Ishikawa (cell line): ENCODE measurements at regions not wholly inside any gene's neighbourhood (a gene's known extent, or its start where the extent isn't known, plus 50 kb on each side); places are given as distances from the start of the nearest gene placed in this dataset.
A peak's percentile ranks its signal among the peaks of the same experiment; 100 is the strongest.

Experiments
- CEBPB ChIP-seq: IDR thresholded peaks from 2 replicates; pipeline ENCODE4 v1.6.1; 2012
- CREB1 ChIP-seq: IDR thresholded peaks from 2 replicates; pipeline ENCODE4 v1.6.1; 2012; ENCODE audit warnings: low read depth
- EGR1 ChIP-seq: IDR thresholded peaks from 2 replicates; pipeline ENCODE4 v1.6.1; 2012
- EP300 ChIP-seq: IDR thresholded peaks from 2 replicates; pipeline ENCODE4 v1.6.1; 2012; ENCODE audit warnings: borderline replicate concordance
- FOXM1 ChIP-seq: IDR thresholded peaks from 2 replicates; pipeline ENCODE4 v1.6.1; 2012; ENCODE audit warnings: low read depth, borderline replicate concordance
- MAX ChIP-seq: IDR thresholded peaks from 2 replicates; pipeline ENCODE4 v1.6.1; 2012
- NFIC ChIP-seq: IDR thresholded peaks from 2 replicates; pipeline ENCODE4 v1.6.1; 2012
- RAD21 ChIP-seq: IDR thresholded peaks from 2 replicates; pipeline ENCODE4 v1.6.1; 2012; ENCODE audit warnings: low read depth
- REST ChIP-seq: IDR thresholded peaks from 2 replicates; pipeline ENCODE4 v1.6.1; 2012; ENCODE audit warnings: low read depth, mild to moderate bottlenecking
- TAF1 ChIP-seq: IDR thresholded peaks from 2 replicates; pipeline ENCODE4 v1.6.1; 2012; ENCODE audit warnings: low read depth, mild to moderate bottlenecking
- TCF12 ChIP-seq: IDR thresholded peaks from 2 replicates; pipeline ENCODE4 v1.6.1; 2012; ENCODE audit warnings: low read depth
- TEAD4 ChIP-seq: IDR thresholded peaks from 2 replicates; pipeline ENCODE4 v1.6.1; 2012
- USF1 ChIP-seq: IDR thresholded peaks from 2 replicates; pipeline ENCODE4 v1.6.1; 2012
- YY1 ChIP-seq: IDR thresholded peaks from 2 replicates; pipeline ENCODE4 v1.6.1; 2012; ENCODE audit warnings: low read depth
- ZBTB7A ChIP-seq: IDR thresholded peaks from 2 replicates; pipeline ENCODE4 v1.6.1; 2012; ENCODE audit warnings: low read depth

GRCh38 chr2:215218587-215219577 is 80.5 kb upstream of the ABCA12 start:
- TF ChIP-seq NFIC (peak; percentile 33; the same call in 1 of the 2 replicates), TEAD4 (no peak), CEBPB (peak; percentile 91), FOXM1 (no peak), MAX (no peak)

- TF ChIP-seq FOXM1 = no peak
- TF ChIP-seq CEBPB = no peak
- TF ChIP-seq YY1 = no peak
- no peak for TF ChIP-seq REST
- TF ChIP-seq USF1 = no peak
- no peak for TF ChIP-seq RAD21
- TF ChIP-seq NFIC = no peak
- TF ChIP-seq TAF1 = no peak
- TF ChIP-seq CREB1 = no peak
- no peak for TF ChIP-seq TEAD4
- no peak for TF ChIP-seq MAX
- no peak for TF ChIP-seq ZBTB7A
- TF ChIP-seq TCF12 = no peak
- no peak for TF ChIP-seq EGR1
Measured at GRCh38 chr2:215216806-215217205, 78.4 kb upstream of the ABCA12 start.

GRCh38 chr2:215215637-215216036 is 77.2 kb upstream of the ABCA12 start:
- TF ChIP-seq TAF1 (no peak), TEAD4 (no peak), CEBPB (no peak), USF1 (no peak), REST (no peak), CREB1 (no peak), ZBTB7A (no peak), EGR1 (no peak), EP300 (no peak), TCF12 (no peak), YY1 (no peak), RAD21 (no peak), NFIC (no peak), MAX (no peak), FOXM1 (no peak)

GRCh38 chr2:215210082-215210481 is 71.7 kb upstream of the ABCA12 start:
- TF ChIP-seq EP300 (no peak), EGR1 (no peak), TCF12 (no peak), RAD21 (no peak), TAF1 (no peak), CEBPB (no peak), TEAD4 (no peak), CREB1 (no peak), MAX (no peak), FOXM1 (no peak), YY1 (no peak), ZBTB7A (no peak)

- TF ChIP-seq NFIC (no peak), TEAD4 (no peak), USF1 (no peak), MAX (no peak), ZBTB7A (no peak), TCF12 (no peak), FOXM1 (no peak), EP300 (no peak), REST (no peak), RAD21 (no peak), CEBPB (no peak), EGR1 (no peak), TAF1 (no peak), YY1 (no peak)
Measured at GRCh38 chr2:215207791-215208367, 69.5 kb upstream of the ABCA12 start.
